ENCODE measurements at regions not wholly inside any gene's neighbourhood (a gene's known extent, or its start where the extent isn't known, plus 50 kb on each side); places are given as distances from the start of the nearest gene placed in this dataset.

DNA sequence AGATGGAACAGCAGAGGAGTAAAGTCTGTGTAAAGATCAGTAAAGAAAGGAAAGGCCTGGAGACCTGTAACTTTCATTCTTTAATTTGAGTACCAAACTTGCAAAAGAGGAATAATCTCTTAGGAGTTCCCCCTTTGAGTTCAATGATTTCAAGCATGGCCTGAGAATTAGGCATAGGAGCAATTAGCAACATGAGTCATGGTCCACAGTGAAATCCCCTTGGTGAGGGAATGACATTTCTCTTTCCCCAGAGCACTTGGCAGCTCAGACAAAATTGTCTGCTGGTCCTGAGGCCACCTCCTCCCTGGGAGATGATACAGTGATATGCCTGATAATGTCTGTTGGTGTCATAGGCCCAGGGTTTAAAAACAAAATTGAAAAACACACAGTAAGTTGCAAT lies 81.4 kb upstream of the CRBN start:
- no peaks in the 10 kb centered on the region for H3K27me3 Mint-ChIP-seq (ENCODE audit: low read depth)
- no peak overlapping the region for H3K4me3 Mint-ChIP-seq
- H3K27ac Mint-ChIP-seq: no peak overlapping the region
- no peaks in the 10 kb centered on the region for H3K4me1 Mint-ChIP-seq
- TF ChIP-seq, protein P1, sequence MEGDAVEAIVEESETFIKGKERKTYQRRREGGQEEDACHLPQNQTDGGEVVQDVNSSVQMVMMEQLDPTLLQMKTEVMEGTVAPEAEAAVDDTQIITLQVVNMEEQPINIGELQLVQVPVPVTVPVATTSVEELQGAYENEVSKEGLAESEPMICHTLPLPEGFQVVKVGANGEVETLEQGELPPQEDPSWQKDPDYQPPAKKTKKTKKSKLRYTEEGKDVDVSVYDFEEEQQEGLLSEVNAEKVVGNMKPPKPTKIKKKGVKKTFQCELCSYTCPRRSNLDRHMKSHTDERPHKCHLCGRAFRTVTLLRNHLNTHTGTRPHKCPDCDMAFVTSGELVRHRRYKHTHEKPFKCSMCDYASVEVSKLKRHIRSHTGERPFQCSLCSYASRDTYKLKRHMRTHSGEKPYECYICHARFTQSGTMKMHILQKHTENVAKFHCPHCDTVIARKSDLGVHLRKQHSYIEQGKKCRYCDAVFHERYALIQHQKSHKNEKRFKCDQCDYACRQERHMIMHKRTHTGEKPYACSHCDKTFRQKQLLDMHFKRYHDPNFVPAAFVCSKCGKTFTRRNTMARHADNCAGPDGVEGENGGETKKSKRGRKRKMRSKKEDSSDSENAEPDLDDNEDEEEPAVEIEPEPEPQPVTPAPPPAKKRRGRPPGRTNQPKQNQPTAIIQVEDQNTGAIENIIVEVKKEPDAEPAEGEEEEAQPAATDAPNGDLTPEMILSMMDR (IDR thresholded peaks at IDR 0.05; ENCODE audit: unreplicated experiment in 3 of 3): no peak
- no peaks in the 10 kb centered on the region for H3K9me3 Mint-ChIP-seq
- H3K36me3 Mint-ChIP-seq (ENCODE audit: low read depth): no peaks in the 10 kb centered on the region

DNA sequence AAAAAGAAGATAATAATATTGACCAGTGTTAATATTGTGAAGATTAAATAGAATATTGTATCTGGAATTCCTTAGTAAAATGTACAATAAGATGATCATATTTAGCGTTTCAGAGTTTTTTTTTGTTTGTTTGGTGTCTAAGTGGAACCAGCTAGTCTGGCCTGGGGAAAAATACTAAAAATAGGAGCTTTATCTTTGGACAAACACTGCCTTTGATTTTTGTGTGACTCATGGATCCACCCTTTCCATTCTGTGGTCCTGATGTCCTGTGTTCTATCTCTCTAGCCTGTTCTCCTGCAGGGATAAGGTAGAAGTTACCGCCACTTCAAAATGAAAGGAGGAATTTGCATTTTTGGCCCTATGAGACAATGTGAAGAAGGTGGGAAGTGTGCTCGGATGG lies 79.7 kb upstream of the CRBN start:
- H3K4me3 Mint-ChIP-seq: no peak overlapping the region
- no peaks in the 10 kb centered on the region for H3K4me1 Mint-ChIP-seq
- H3K9me3 Mint-ChIP-seq: peaks cover 4% of the 10 kb centered on the region
- no peaks in the 10 kb centered on the region for H3K36me3 Mint-ChIP-seq (ENCODE audit: low read depth)
- no peak overlapping the region for H3K27ac Mint-ChIP-seq
- TF ChIP-seq, protein P1 (IDR thresholded peaks at IDR 0.05; ENCODE audit: unreplicated experiment in 3 of 3): no peak
- H3K27me3 Mint-ChIP-seq (ENCODE audit: low read depth): no peaks in the 10 kb centered on the region

DNA sequence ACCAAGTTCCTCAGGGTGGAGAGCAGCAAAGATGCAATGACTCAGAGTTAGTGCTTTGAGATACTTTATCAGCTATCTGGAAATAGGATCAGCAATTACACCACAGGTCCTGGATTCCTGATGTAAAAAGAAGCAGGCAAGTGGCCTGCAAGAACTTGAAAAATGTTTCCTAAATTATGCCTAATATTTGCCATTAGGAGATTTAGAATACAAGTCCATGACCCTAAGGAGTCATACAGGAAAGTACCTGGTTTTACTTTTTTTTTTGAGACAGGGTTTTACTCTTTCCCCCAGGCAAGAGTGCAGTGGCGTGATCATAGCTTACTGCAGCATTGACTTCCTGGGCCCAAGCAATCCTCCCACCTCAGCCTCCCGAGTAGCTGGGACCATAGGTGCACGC lies 78.8 kb upstream of the CRBN start:
- TF ChIP-seq, protein P1 (IDR thresholded peaks at IDR 0.05; ENCODE audit: unreplicated experiment in 3 of 3): no peak
- Mint-ChIP-seq H3K4me1 (no peaks in the 10 kb centered on the region), H3K9me3 (peaks cover 12% of the 10 kb centered on the region), H3K27ac (no peak overlapping the region), H3K27me3 (ENCODE audit: low read depth) (no peaks in the 10 kb centered on the region), H3K4me3 (no peak overlapping the region), H3K36me3 (ENCODE audit: low read depth) (no peaks in the 10 kb centered on the region)

DNA sequence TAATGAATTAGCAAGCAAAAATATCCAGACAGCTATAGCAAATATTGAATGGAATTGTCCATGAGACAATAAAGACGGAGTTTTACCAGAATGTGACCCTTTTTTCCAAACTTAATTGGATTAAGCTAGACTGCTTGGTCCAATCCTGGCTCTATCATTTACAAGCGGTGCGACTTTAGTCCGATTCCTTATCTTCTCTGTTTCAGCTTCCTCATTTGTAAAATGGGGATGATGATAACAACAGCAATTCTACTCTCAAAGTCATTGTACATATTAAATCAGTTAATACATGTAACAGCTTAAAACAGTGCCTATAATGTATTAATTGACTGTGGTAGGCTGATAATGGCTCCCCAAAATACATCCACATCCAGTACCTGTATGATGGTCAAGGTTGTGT lies 62.1 kb upstream of the CRBN start:
- H3K27ac Mint-ChIP-seq: no peak overlapping the region
- H3K4me1 Mint-ChIP-seq: no peaks in the 10 kb centered on the region
- no peaks in the 10 kb centered on the region for H3K9me3 Mint-ChIP-seq
- no peaks in the 10 kb centered on the region for H3K36me3 Mint-ChIP-seq (ENCODE audit: low read depth)
- TF ChIP-seq, protein P1 (IDR thresholded peaks at IDR 0.05; ENCODE audit: unreplicated experiment in 3 of 3): no peak
- H3K27me3 Mint-ChIP-seq (ENCODE audit: low read depth): peaks cover 6% of the 10 kb centered on the region
- H3K4me3 Mint-ChIP-seq: no peak overlapping the region

DNA sequence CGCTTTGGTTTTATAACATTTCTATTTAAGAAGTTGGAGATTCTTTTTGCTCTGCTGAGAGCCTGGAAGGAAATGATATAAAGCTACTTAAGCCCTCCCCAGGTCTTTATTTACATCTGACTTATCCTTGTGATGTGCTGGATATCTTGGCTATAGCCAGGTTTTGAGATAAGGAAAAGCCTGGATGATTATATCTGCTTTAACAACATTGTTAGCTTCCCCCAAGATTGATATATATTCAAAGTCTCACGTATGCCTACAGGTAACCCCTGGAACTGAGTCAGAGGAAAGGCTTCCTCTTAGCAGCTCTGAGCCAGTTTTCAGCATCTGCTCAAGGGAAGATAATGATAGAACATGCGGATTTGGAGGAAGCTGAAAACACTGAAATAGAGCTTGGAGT lies 61.5 kb upstream of the CRBN start:
- Mint-ChIP-seq H3K27me3 (ENCODE audit: low read depth) (peaks cover 6% of the 10 kb centered on the region), H3K27ac (no peak overlapping the region), H3K4me3 (no peak overlapping the region), H3K4me1 (no peaks in the 10 kb centered on the region), H3K36me3 (ENCODE audit: low read depth) (no peaks in the 10 kb centered on the region), H3K9me3 (no peaks in the 10 kb centered on the region)
- TF ChIP-seq, protein P1 (IDR thresholded peaks at IDR 0.05; ENCODE audit: unreplicated experiment in 3 of 3): no peak

DNA sequence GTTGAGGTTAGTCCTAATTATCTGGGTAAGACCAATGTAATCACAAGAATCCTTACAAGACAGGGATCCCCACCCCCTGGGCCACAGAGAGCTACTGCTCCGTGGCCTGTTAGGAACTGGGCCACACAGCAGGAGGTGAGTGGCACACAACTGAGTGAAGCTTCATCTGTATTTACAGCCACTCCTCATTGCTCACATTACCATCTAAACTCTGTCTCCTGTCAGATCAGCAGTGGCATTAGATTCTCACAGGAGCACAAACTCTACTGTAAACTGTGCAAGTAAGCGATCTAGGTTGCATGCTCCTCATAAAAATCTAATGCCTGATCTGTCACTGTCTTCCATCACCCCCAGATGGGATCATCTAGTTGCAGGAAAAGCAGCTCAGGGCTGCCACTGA lies 58.5 kb upstream of the CRBN start:
- no peaks in the 10 kb centered on the region for H3K4me1 Mint-ChIP-seq
- no peaks in the 10 kb centered on the region for H3K36me3 Mint-ChIP-seq (ENCODE audit: low read depth)
- H3K9me3 Mint-ChIP-seq: peaks cover 13% of the 10 kb centered on the region

More for the DNA sequence above, 58.5 kb upstream of the CRBN start:
- Mint-ChIP-seq H3K27ac (no peak overlapping the region), H3K4me3 (no peak overlapping the region), H3K27me3 (ENCODE audit: low read depth) (no peaks in the 10 kb centered on the region)
- TF ChIP-seq, protein P1 (IDR thresholded peaks at IDR 0.05; ENCODE audit: unreplicated experiment in 3 of 3): no peak
